ENCODE measurements at regions not wholly inside any gene's neighbourhood (a gene's known extent, or its start where the extent isn't known, plus 50 kb on each side); places are given as distances from the start of the nearest gene placed in this dataset.

DNA sequence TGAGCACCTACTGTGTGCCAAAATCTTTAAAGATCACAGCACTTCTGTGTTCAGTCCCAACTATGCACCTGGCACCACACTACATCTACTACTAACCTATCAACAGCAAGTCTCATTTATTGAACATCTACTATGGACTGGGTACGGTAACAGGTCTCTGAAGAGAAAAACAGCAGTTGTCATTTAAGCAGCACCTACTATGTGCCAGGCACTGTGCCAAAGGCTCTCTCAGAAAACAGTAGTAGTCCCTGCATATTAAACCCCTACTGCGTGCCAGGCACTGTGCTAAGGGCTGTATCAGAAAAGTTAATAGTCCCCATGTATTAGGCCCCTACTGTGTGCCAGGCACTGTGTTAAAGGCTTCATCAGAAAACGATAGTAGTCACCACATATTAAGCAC, 106.2 kb downstream of the PTPRS start:
- TF ChIP-seq TAF1 (IDR thresholded peaks at IDR 0.05; ENCODE audit: borderline replicate concordance, low read depth, low read length) (no peak), POLR2AphosphoS5 (IDR thresholded peaks at IDR 0.05; ENCODE audit: low read depth, low read length) (no peak), POLR2A (IDR thresholded peaks at IDR 0.05; ENCODE audit: low read depth, low read length) (no peak)

Measured in GM12892 (cell line).